HG03139 (cell line): ENCODE measurements at regions not wholly inside any gene's neighbourhood (a gene's known extent, or its start where the extent isn't known, plus 50 kb on each side); places are given as distances from the start of the nearest gene placed in this dataset.

ENCODE experiments used
- ATAC-seq: cut with Tn5 transposase; IDR thresholded peaks from one replicate; pipeline ENCODE4 v1.9.1; 2021; ENCODE audit not compliant: unreplicated experiment

GRCh38 chr4:45985038-45985437 is 138.8 kb downstream of the GABRG1 start:
- no peak for ATAC-seq

- ATAC-seq, result no peak
These were observed 152.7 kb downstream of the GABRG1 start for GRCh38 chr4:45971108-45971507.

GRCh38 chr4:45957353-45957752 is 166.5 kb downstream of the GABRG1 start:
- no peak for ATAC-seq

DNA sequence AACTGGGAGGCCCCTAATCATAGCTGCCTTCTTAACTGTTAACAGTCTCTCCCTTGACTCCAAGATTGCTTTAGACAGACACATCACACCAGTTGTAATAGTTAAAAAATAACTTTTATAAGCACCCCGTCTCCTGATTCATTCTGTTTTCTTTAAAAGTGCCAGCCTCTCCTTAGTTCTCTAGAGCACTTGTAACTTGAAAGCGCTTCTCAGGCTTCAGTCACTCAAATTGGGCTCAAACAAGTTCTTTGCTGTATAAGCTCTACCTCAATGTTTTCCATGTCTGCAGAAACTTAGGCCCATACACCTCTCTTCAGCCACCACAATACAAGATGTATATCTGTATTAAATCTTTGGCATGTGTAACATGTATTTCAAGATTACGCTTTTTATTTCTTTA is 169.6 kb downstream of the GABRG1 start:
- ATAC-seq, result no peak

DNA sequence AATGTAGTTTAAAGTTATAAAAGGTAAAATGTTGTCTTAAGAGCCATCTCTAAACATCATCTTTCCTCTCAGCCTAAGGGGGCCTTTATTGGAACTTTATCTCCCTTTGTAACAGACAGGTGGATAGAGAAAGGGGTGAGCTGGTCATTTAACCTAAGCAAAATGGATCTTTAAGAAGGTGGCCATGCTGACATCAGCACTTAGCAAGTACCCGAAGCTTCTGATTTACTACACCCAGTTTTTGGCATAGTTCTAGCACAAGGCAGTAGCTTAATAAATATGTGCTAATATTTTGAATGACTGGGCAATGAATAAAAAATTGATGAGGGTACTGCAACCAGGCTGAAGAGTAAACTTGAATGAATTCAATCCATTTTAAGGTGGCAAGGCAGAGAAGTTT is 172.7 kb downstream of the GABRG1 start:
- ATAC-seq, result no peak

DNA sequence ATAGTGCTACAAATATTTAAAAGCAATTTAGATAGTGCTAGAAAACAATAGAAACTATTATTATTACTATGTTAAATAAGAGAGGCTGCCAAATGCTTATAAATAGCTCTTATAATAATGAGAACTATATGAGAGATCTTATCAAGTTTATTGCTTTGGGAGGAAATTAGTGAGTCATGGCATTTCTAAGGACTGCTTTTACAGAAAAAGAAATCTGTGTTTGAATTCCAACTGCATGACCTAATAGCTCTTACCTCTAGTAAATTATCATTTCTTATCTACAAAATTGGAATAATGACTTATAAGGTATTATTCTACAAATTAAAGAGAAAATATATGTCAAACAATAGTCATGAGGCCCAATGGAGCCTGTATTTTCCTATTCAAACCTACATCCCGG is 177.2 kb downstream of the GABRG1 start:
- no peak for ATAC-seq

DNA sequence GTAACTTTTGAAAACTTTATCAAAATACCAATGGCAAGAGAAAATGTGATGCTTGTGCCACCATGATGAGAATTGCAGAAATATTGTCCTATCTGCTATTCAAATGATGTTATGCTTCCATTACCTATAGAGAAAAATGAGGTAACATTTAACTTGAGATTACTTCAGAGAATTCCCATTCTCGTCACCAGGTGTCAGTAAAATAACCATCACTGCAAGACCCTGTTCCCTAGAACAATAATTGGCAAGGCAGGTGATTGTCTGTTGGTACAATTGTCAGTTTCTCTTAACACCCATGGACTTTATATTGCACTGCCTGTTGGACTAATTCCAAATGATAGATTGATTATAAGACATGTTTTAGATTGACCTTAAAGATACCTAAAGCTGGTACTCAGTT is 179.9 kb downstream of the GABRG1 start:
- ATAC-seq, result no peak

- no peak for ATAC-seq
These were observed 184.8 kb downstream of the GABRG1 start for GRCh38 chr4:45939056-45939455.

- ATAC-seq, result no peak
These were observed 192.7 kb downstream of the GABRG1 start for GRCh38 chr4:45931154-45931553.

- no peak for ATAC-seq
These were observed 196.2 kb downstream of the GABRG1 start for GRCh38 chr4:45927641-45928040.

DNA sequence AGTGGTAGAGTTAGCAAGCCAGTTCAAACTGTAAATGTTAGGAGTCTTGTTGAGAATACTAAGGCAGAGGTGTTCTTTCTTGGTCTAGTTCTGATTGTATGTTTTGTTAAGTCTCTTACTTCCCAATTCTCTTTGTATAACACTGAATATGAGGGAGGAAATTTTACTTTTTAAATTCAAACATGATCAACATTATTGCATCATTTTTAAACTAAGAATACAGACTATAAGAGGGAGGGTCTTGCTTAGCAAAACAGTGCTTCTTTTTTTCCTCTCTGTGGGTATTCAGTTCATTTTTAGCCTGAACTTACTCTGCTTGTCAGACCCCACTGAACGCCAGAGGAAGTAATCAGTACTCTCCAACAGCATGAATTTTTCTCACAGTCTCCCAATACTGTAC is 198.0 kb downstream of the GABRG1 start:
- ATAC-seq, result no peak

DNA sequence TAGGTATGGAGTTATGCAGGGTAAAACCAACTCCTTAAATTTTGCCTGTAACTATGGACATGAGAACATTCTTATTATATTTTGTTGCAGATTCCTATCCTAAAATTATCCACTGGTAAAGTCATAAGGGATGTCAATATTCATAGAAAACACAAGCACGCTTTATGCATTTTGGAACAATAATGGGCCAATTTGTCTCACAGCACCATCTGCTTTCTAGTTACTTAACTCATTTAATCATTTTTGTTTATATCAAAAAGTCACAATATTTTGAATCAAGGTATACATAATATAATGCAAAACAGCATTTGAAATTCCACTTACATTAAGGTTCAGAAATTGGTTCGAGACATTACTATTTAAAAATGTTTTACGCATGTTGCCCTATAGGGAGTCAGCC is 203.0 kb downstream of the GABRG1 start:
- no peak for ATAC-seq

DNA sequence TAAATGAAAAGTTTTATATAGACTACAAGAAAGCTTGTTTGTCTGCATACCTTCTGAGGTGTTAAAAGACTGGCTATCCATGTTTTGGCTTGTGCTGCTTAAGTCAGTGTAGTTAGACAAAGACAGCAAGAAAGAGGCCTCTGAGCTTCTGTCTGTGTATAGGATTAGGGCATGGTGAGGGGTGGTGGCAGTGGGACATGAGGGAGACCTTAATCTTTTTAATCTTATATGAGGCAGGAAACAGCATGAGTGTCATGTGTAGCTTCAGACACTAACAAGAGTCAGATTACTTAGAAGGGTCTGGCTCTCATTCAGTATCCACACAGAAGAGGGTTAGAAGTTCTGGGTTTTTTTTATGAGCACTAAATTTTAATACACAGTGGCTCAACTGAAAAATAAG is 213.3 kb downstream of the GABRG1 start:
- ATAC-seq, result no peak

DNA sequence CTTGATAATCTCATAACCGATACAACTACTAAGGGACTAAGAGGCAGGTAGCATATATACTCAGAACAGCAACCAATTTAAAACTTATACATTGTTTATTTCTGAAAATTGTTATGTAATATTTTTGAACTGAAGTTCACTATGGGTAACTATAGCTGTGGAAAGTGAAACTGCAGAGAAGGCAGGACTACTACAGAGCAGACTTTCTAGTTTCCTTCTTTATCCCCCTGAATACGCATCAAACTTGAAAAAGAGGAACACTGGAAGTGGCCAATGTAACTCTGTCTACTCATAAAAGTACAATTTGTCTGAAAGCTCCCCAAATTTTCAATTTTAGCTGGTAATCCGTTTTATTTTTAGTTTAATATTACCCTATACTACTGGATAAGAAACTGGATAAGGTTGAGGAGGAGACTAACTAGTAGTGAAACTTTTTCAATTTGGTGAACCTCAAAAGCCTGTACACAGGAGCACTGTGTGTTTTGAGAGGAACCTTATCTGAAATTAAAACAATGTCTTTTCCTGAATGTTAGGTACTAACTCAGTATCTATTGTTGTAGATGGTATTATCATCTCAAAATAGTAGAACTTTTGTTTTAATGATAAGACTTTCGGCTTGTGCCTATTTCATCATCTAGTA is 225.8 kb downstream of the GABRG1 start:
- no peak for ATAC-seq

DNA sequence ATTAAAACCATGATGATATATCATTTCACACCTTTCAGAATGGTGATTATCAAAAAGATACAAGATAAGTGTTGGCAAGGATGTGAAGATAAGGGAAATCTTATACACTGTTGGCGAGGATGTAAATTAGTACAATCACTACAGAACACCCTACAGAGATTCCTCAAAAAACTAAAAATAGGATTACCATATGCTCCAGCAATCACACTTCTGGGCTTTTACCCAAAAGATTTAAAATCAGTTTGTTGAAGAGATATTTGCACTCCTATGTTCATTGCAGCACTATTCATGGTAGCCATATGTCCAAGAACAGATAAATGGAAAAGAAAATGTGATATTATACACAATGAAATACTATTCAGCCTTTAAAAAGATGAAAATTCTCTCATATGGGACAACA is 240.4 kb downstream of the GABRG1 start:
- no peak for ATAC-seq

DNA sequence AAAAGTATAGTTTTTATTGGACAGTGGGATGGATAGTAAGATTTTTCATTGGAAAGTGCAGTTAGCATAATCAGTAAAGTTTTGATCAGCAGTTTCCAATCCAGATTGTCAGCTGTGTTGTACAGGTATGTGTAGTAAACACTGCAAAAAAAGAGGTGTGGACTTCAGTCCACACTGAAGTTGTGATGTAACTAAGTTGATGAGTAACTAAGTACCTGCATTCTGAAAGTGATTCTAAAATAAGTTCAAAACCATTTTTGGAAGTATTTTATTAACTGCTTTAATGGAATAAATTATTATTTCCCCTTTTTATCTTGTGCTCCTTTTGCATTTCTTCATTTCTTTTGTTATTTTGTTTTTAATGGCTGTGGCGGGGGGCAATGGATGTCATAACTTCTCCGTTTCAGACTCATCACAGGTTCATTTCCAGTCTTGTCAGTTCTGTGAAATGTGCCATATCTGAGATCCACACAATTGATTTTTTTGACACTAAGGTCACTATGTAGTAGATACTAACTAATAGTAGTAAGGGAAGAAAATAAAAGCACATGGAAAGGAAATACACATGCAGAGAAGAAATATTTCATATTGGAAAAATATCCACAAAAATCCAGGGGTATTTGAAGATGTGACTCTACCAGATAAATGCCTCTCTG is 247.5 kb downstream of the GABRG1 start:
- ATAC-seq, result no peak

GRCh38 chr4:45869184-45869583 is 254.7 kb downstream of the GABRG1 start:
- ATAC-seq, result no peak

DNA sequence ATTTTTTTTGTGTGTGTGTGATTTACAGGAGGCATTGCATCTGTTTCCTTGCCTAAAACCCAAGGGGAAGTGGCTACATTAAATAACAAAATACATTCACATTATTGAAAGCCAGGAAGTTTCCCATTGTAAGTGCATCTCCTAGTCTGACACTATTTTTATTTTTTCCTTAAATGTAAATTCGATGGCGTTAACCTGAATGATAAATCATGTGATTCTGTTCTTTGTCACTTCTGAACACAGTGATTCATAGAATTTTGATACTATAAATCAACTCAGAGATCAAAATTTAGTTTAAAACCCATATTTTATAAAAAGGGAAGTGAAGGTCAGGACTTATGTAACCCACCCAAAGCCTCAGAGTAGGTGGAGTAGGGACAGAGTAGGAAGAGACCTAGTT is 258.1 kb downstream of the GABRG1 start:
- no peak for ATAC-seq

- no peak for ATAC-seq
These were observed 268.0 kb downstream of the GABRG1 start for GRCh38 chr4:45855857-45856256.

DNA sequence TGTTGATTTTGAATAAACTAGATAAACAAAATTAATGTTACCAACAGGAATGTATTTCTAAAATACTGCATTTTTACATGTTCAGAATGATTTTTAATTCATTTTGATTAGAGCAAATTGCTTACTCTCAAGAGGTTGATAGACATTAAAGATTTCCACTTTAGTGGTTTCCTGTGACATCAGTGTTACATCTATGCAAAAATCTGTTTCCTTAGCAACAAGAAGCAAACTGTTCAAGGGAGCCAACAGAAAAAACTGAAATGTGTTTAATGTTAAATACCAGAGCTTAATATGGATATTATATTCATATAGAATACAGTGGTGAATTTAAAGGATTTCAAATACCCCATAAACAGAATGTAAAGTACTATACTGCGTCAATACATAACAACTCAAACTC is 277.8 kb downstream of the GABRG1 start:
- ATAC-seq, result no peak

- ATAC-seq, result no peak
These were observed 282.1 kb downstream of the GABRG1 start for GRCh38 chr4:45841791-45842190.

- no peak for ATAC-seq
These were observed 292.2 kb downstream of the GABRG1 start for GRCh38 chr4:45831692-45832091.

- no peak for ATAC-seq
These were observed 319.9 kb downstream of the GABRG1 start for GRCh38 chr4:45803994-45804393.
